Dendritic cell treated with granulocyte-macrophage colony-stimulating factor and Interleukin-4, amounts not matched to agents 40 ng/mL and 50 ng/mL, for 4 days (primary cell): ENCODE measurements at regions not wholly inside any gene's neighbourhood (a gene's known extent, or its start where the extent isn't known, plus 50 kb on each side); places are given as distances from the start of the nearest gene placed in this dataset.

Source experiments
- H3K27ac Mint-ChIP-seq: one replicate; pipeline ENCODE4 v1.8.0; 2022; ENCODE audit warnings: mild to moderate bottlenecking, mixed read lengths
- H3K27me3 Mint-ChIP-seq: one replicate; pipeline ENCODE4 v1.8.0; 2022; ENCODE audit warnings: mild to moderate bottlenecking, mixed read lengths
- H3K36me3 Mint-ChIP-seq: one replicate; pipeline ENCODE4 v1.8.0; 2022; ENCODE audit warnings: low read depth, mixed read lengths
- H3K4me1 Mint-ChIP-seq: one replicate; pipeline ENCODE4 v1.8.0; 2022; ENCODE audit warnings: low read depth, mixed read lengths
- H3K4me3 Mint-ChIP-seq: one replicate; pipeline ENCODE4 v1.8.0; 2022; ENCODE audit warnings: mild to moderate bottlenecking, moderate library complexity, mixed read lengths
- H3K9me3 Mint-ChIP-seq: one replicate; pipeline ENCODE4 v1.8.0; 2022; ENCODE audit warnings: mixed read lengths
- intact Hi-C: fragments of 100-400 bp; cut with micrococcal nuclease; formaldehyde crosslinking; loops from one replicate; pipeline ENCODE4 v1.15.0; 2022

GRCh38 chr1:216913976-216914375, 190.7 kb upstream of the ESRRG start:
- Mint-ChIP-seq H3K9me3 (no peaks in the 10 kb centered on the region), H3K27ac (no peak overlapping the region)

GRCh38 chr1:216910081-216910840, 187.0 kb upstream of the ESRRG start:
- Mint-ChIP-seq H3K36me3 (no peaks in the 10 kb centered on the region), H3K4me3 (no peak overlapping the region), H3K27me3 (no peaks in the 10 kb centered on the region), H3K27ac (no peak overlapping the region), H3K9me3 (no peaks in the 10 kb centered on the region), H3K4me1 (no peaks in the 10 kb centered on the region)
- intact Hi-C loops = no loop called here

More at GRCh38 chr1:216913976-216914375, 190.7 kb upstream of the ESRRG start:
- Mint-ChIP-seq H3K4me3 (no peak overlapping the region), H3K36me3 (no peaks in the 10 kb centered on the region), H3K4me1 (no peaks in the 10 kb centered on the region), H3K27me3 (no peaks in the 10 kb centered on the region)
- intact Hi-C loops = no loop called here

GRCh38 chr1:216908126-216908525, 184.9 kb upstream of the ESRRG start:
- no peaks in the 10 kb centered on the region for H3K9me3 Mint-ChIP-seq
- intact Hi-C loops = no loop called here
- H3K27me3 Mint-ChIP-seq = no peaks in the 10 kb centered on the region
- H3K36me3 Mint-ChIP-seq = no peaks in the 10 kb centered on the region
- no peak overlapping the region for H3K4me3 Mint-ChIP-seq
- H3K27ac Mint-ChIP-seq = no peak overlapping the region
- no peaks in the 10 kb centered on the region for H3K4me1 Mint-ChIP-seq

GRCh38 chr1:216907100-216907499, 183.9 kb upstream of the ESRRG start:
- no peaks in the 10 kb centered on the region for H3K27me3 Mint-ChIP-seq
- no peaks in the 10 kb centered on the region for H3K36me3 Mint-ChIP-seq
- H3K4me3 Mint-ChIP-seq = no peak overlapping the region
- no peaks in the 10 kb centered on the region for H3K4me1 Mint-ChIP-seq
- no peak overlapping the region for H3K27ac Mint-ChIP-seq
- no peaks in the 10 kb centered on the region for H3K9me3 Mint-ChIP-seq
- intact Hi-C loops = no loop called here

- Mint-ChIP-seq H3K4me3 (no peak overlapping the region), H3K4me1 (no peaks in the 10 kb centered on the region), H3K36me3 (no peaks in the 10 kb centered on the region), H3K27ac (no peak overlapping the region), H3K27me3 (no peaks in the 10 kb centered on the region), H3K9me3 (no peaks in the 10 kb centered on the region)
- intact Hi-C loops = no loop called here
These were observed 182.6 kb upstream of the ESRRG start for GRCh38 chr1:216905781-216906180.

- Mint-ChIP-seq H3K27ac (no peak overlapping the region), H3K4me3 (no peak overlapping the region), H3K4me1 (no peaks in the 10 kb centered on the region), H3K9me3 (no peaks in the 10 kb centered on the region), H3K36me3 (no peaks in the 10 kb centered on the region), H3K27me3 (no peaks in the 10 kb centered on the region)
- intact Hi-C loops = no loop called here
These were observed 181.9 kb upstream of the ESRRG start for GRCh38 chr1:216905137-216905536.

GRCh38 chr1:216904471-216904870, 181.2 kb upstream of the ESRRG start:
- no peaks in the 10 kb centered on the region for H3K36me3 Mint-ChIP-seq
- H3K9me3 Mint-ChIP-seq = no peaks in the 10 kb centered on the region
- no peaks in the 10 kb centered on the region for H3K27me3 Mint-ChIP-seq
- H3K27ac Mint-ChIP-seq = no peak overlapping the region
- intact Hi-C loops = no loop called here
- H3K4me1 Mint-ChIP-seq = no peaks in the 10 kb centered on the region
- no peak overlapping the region for H3K4me3 Mint-ChIP-seq

- H3K36me3 Mint-ChIP-seq = no peaks in the 10 kb centered on the region
- H3K27ac Mint-ChIP-seq = no peak overlapping the region
- no peaks in the 10 kb centered on the region for H3K4me1 Mint-ChIP-seq
- intact Hi-C loops = no loop called here
- H3K9me3 Mint-ChIP-seq = no peaks in the 10 kb centered on the region
- no peak overlapping the region for H3K4me3 Mint-ChIP-seq
- H3K27me3 Mint-ChIP-seq = no peaks in the 10 kb centered on the region
These were observed 180.1 kb upstream of the ESRRG start for GRCh38 chr1:216903382-216903740.

GRCh38 chr1:216902669-216903381, 179.6 kb upstream of the ESRRG start:
- Mint-ChIP-seq H3K27ac (no peak overlapping the region), H3K4me3 (no peak overlapping the region), H3K36me3 (no peaks in the 10 kb centered on the region), H3K9me3 (no peaks in the 10 kb centered on the region), H3K4me1 (no peaks in the 10 kb centered on the region), H3K27me3 (no peaks in the 10 kb centered on the region)
- intact Hi-C loops = no loop called here

GRCh38 chr1:216900116-216900620, 176.9 kb upstream of the ESRRG start:
- H3K27ac Mint-ChIP-seq = no peak overlapping the region
- H3K4me3 Mint-ChIP-seq = no peak overlapping the region
- no peaks in the 10 kb centered on the region for H3K4me1 Mint-ChIP-seq
- H3K27me3 Mint-ChIP-seq = no peaks in the 10 kb centered on the region
- H3K36me3 Mint-ChIP-seq = no peaks in the 10 kb centered on the region
- no peaks in the 10 kb centered on the region for H3K9me3 Mint-ChIP-seq
- intact Hi-C loops = no loop called here

- H3K27me3 Mint-ChIP-seq = no peaks in the 10 kb centered on the region
- no peak overlapping the region for H3K27ac Mint-ChIP-seq
- intact Hi-C loops = no loop called here
- no peak overlapping the region for H3K4me3 Mint-ChIP-seq
- H3K36me3 Mint-ChIP-seq = no peaks in the 10 kb centered on the region
- no peaks in the 10 kb centered on the region for H3K9me3 Mint-ChIP-seq
- no peaks in the 10 kb centered on the region for H3K4me1 Mint-ChIP-seq
These were observed 175.6 kb upstream of the ESRRG start for GRCh38 chr1:216898801-216899200.

GRCh38 chr1:216896146-216896545, 172.9 kb upstream of the ESRRG start:
- Mint-ChIP-seq H3K27ac (no peak overlapping the region), H3K4me3 (no peak overlapping the region), H3K36me3 (no peaks in the 10 kb centered on the region), H3K27me3 (no peaks in the 10 kb centered on the region), H3K4me1 (no peaks in the 10 kb centered on the region), H3K9me3 (no peaks in the 10 kb centered on the region)
- intact Hi-C loops = no loop called here

GRCh38 chr1:216894494-216894893, 171.3 kb upstream of the ESRRG start:
- H3K36me3 Mint-ChIP-seq = no peaks in the 10 kb centered on the region
- H3K4me3 Mint-ChIP-seq = no peak overlapping the region
- H3K27ac Mint-ChIP-seq = no peak overlapping the region
- no peaks in the 10 kb centered on the region for H3K27me3 Mint-ChIP-seq
- intact Hi-C loops = no loop called here
- no peaks in the 10 kb centered on the region for H3K4me1 Mint-ChIP-seq
- H3K9me3 Mint-ChIP-seq = no peaks in the 10 kb centered on the region

- Mint-ChIP-seq H3K9me3 (no peaks in the 10 kb centered on the region), H3K4me1 (no peaks in the 10 kb centered on the region), H3K27me3 (no peaks in the 10 kb centered on the region), H3K27ac (no peak overlapping the region), H3K36me3 (no peaks in the 10 kb centered on the region), H3K4me3 (no peak overlapping the region)
- intact Hi-C loops = no loop called here
These were observed 169.4 kb upstream of the ESRRG start for GRCh38 chr1:216892581-216893160.
